B cell (primary cell): ENCODE measurements at regions not wholly inside any gene's neighbourhood (a gene's known extent, or its start where the extent isn't known, plus 50 kb on each side); places are given as distances from the start of the nearest gene placed in this dataset.

Experiments used
- ATAC-seq: fragments of 200-7000 bp; cut with Tn5 transposase; one replicate; pipeline ENCODE4 v1.10.0; 2021; ENCODE audit warnings: low read depth, mild to moderate bottlenecking, moderate number of reproducible peaks, moderate library complexity
- CTCF ChIA-PET: fragments of 350-600 bp; sonication (Branson Sonifier 250); formaldehyde crosslinking; loops from one replicate; lab custom pipeline; 2021; ENCODE audit warnings: antibody characterized with exemption, inconsistent platforms; lab: Charles Lee
- POLR2A ChIA-PET: fragments of 350-600 bp; sonication (Branson Sonifier 250); formaldehyde crosslinking; loops from one replicate; lab custom pipeline; 2021; ENCODE audit warnings: antibody characterized with exemption; lab: Charles Lee
- DNase-seq: peaks from one replicate; pipeline ENCODE4 v3.0.0; 2013
- H2AFZ ChIP-seq: 2 replicates; pipeline ENCODE4 v1.6.1; 2012; ENCODE audit warnings: mild to moderate bottlenecking, low read depth, low read length; ENCODE audit not compliant: insufficient read depth, poor library complexity, severe bottlenecking
- H3K27ac ChIP-seq, 2 donors: 1 replicate in 1 of 2; 2 replicates in 1 of 2; pipeline ENCODE4 v1.5.1; 2012 to 2013; ENCODE audit warnings: low read length in 2 of 2, mild to moderate bottlenecking in 2 of 2, moderate library complexity in 1 of 2
- H3K27me3 ChIP-seq, 4 experiments: fragments of 200-600 bp in 1 of 4; sonication (generic) in 1 of 4; replicated peaks in 1 of 4; 1 replicate in 2 of 4; 2 replicates in 2 of 4; pipeline versions ENCODE4 v1.6.1 to v1.7.0; 2013 to 2016; ENCODE audit warnings: low read length in 3 of 4, mild to moderate bottlenecking in 2 of 4, mixed read lengths in 1 of 4, moderate library complexity in 1 of 4; ENCODE audit not compliant: insufficient read depth in 4 of 4, control insufficient read depth in 3 of 4; ENCODE audit errors: control extremely low read depth in 1 of 4
- H3K36me3 ChIP-seq, 2 experiments: replicated peaks in 1 of 2; 1 replicate in 1 of 2; 2 replicates in 1 of 2; pipeline versions ENCODE4 v1.6.1 to v1.7.1; 2013; ENCODE audit warnings: low read length in 1 of 2; ENCODE audit not compliant: insufficient read depth in 2 of 2, control insufficient read depth in 1 of 2; ENCODE audit errors: control extremely low read depth in 1 of 2, extremely low read depth in 1 of 2
- H3K4me1 ChIP-seq, 2 donors: fragments of 200-600 bp in 1 of 2; sonication (generic) in 1 of 2; 1 replicate in 1 of 2; 2 replicates in 1 of 2; pipeline versions ENCODE4 v1.5.1 to v1.6.1; 2013 to 2017; ENCODE audit warnings: low read length in 2 of 2; ENCODE audit not compliant: control insufficient read depth in 2 of 2, insufficient read depth in 2 of 2
- H3K4me2 ChIP-seq: replicated peaks from 2 replicates; pipeline ENCODE3; 2012; ENCODE audit warnings: mild to moderate bottlenecking, low read depth, low read length; ENCODE audit not compliant: poor library complexity, severe bottlenecking
- H3K4me3 ChIP-seq, 5 experiments: fragments of 200-600 bp in 1 of 5; sonication (generic) in 1 of 5; 1 replicate in 3 of 5; 2 replicates in 2 of 5; pipeline versions ENCODE4 v1.5.1 to v1.7.0; 2011 to 2016; ENCODE audit warnings: low read length in 4 of 5, mild to moderate bottlenecking in 4 of 5, low read depth in 2 of 5, control low read depth in 1 of 5, moderate library complexity in 1 of 5; ENCODE audit not compliant: insufficient read depth in 1 of 5; ENCODE audit errors: control extremely low read depth in 1 of 5, extremely low read depth in 1 of 5
- H3K79me2 ChIP-seq: fragments of 200-600 bp; sonication (generic); one replicate; pipeline ENCODE4 v1.6.0; 2016; ENCODE audit warnings: low read length; ENCODE audit not compliant: control insufficient read depth, insufficient read depth
- H3K9ac ChIP-seq: fragments of 200-600 bp; sonication (generic); 2 replicates; pipeline ENCODE4 v1.6.1; 2017; ENCODE audit warnings: mild to moderate bottlenecking, low read length, moderate library complexity
- H3K9me3 ChIP-seq, 3 donors: one replicate each; pipeline versions ENCODE4 v1.6.1 to v1.7.1; 2013; ENCODE audit warnings: low read length in 2 of 3; ENCODE audit not compliant: control insufficient read depth in 2 of 3, insufficient read depth in 1 of 3; ENCODE audit errors: control extremely low read depth in 1 of 3
- H4K20me1 ChIP-seq: 2 replicates; pipeline ENCODE4 v1.6.0; 2012; ENCODE audit warnings: mild to moderate bottlenecking, low read length; ENCODE audit not compliant: insufficient read depth, control insufficient read depth, poor library complexity, severe bottlenecking
- H3K27ac Mint-ChIP-seq: one replicate; pipeline ENCODE4 v1.8.0; 2021; ENCODE audit warnings: mixed read lengths
- H3K27me3 Mint-ChIP-seq: one replicate; pipeline ENCODE4 v1.8.0; 2021; ENCODE audit warnings: mixed read lengths
- H3K4me1 Mint-ChIP-seq: one replicate; pipeline ENCODE4 v1.8.0; 2021; ENCODE audit warnings: mixed read lengths
- H3K4me3 Mint-ChIP-seq: one replicate; pipeline ENCODE4 v1.8.0; 2021; ENCODE audit warnings: mixed read lengths
- H3K9me3 Mint-ChIP-seq: one replicate; pipeline ENCODE4 v1.8.0; 2022; ENCODE audit warnings: mixed read lengths; ENCODE audit not compliant: insufficient read depth
- EZH2 ChIP-seq: IDR thresholded peaks from 2 replicates; pipeline ENCODE4 v1.6.1; 2012; ENCODE audit warnings: borderline replicate concordance, low read depth, mild to moderate bottlenecking, moderate library complexity, low read length; ENCODE audit not compliant: insufficient read depth, poor library complexity, severe bottlenecking
- WGBS: methylation state at CpG from one replicate; pipeline ENCODE4 v1.1.5; 2013; ENCODE audit warnings: missing lambda C conversion rate; ENCODE audit not compliant: insufficient coverage; 5-methylcytosine and 5-hydroxymethylcytosine counted together
- intact Hi-C: fragments of 100-400 bp; cut with micrococcal nuclease; formaldehyde crosslinking; loops from one replicate; pipeline ENCODE4 v1.10.0; 2022
- TF ChIP-seq, protein P1 (sequence below): fragments of 200-600 bp; IDR thresholded peaks from one replicate; pipeline ENCODE4 v1.8.0; 2022; ENCODE audit warnings: antibody characterized with exemption, mild to moderate bottlenecking

DNA sequence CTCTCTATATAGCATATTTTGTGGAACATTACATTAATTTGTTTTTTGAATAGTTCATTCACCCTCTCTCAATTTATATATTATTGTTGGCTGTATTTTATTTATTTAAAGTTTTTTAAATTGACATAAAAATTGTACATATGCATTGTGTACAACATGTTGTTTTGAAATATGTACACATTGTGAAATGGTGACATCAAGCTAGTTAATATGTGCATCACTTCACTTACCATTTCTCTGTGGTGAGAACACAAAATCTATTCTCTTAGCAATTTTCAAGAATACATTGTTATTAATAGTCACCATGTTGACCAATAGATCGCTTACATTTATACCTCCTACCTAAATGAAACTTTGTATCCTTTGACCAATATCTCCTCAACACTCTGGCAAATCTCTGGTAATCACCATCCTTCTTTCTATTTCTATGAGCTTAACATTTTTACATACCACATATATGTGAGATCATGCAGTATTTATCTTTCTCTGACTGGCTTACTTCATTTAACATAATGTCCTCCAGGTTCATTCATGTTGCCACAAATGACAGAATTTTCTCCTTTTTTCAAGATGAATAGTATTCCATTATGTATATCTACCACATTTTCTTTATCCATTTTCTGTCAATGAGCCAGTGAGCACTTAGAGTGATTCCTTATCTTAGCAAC, 180.9 kb upstream of the DEPDC1 start:
- Histone ChIP-seq H3K4me3 (no peak overlapping the region), H4K20me1 (no peaks in the 10 kb centered on the region), H3K9me3 (peaks cover 0 to 3% (median 1%) of the 10 kb centered on the region in 3 donors), H3K27ac (no peak overlapping the region), H3K79me2 (no peaks in the 10 kb centered on the region), H3K27me3 (no peaks in the 10 kb centered on the region), H3K9ac (no peak overlapping the region), H3K36me3 (no peaks in the 10 kb centered on the region), H3K4me2 (no peak overlapping the region), H2AFZ (no peak overlapping the region), H3K4me1 (no peaks in the 10 kb centered on the region)
- Mint-ChIP-seq H3K27ac (no peak overlapping the region), H3K27me3 (no peaks in the 10 kb centered on the region), H3K9me3 (peaks cover 5% of the 10 kb centered on the region), H3K4me1 (no peaks in the 10 kb centered on the region), H3K4me3 (no peak overlapping the region)
- CTCF ChIA-PET: no interaction called here
- no peak for DNase-seq
- POLR2A ChIA-PET: no interaction called here
- 86% methylated on average over 1 of the region's 1 CpG for WGBS
- no peak for ATAC-seq
- intact Hi-C loops: no loop called here
- no peak for TF ChIP-seq EZH2
- TF ChIP-seq, protein P1, sequence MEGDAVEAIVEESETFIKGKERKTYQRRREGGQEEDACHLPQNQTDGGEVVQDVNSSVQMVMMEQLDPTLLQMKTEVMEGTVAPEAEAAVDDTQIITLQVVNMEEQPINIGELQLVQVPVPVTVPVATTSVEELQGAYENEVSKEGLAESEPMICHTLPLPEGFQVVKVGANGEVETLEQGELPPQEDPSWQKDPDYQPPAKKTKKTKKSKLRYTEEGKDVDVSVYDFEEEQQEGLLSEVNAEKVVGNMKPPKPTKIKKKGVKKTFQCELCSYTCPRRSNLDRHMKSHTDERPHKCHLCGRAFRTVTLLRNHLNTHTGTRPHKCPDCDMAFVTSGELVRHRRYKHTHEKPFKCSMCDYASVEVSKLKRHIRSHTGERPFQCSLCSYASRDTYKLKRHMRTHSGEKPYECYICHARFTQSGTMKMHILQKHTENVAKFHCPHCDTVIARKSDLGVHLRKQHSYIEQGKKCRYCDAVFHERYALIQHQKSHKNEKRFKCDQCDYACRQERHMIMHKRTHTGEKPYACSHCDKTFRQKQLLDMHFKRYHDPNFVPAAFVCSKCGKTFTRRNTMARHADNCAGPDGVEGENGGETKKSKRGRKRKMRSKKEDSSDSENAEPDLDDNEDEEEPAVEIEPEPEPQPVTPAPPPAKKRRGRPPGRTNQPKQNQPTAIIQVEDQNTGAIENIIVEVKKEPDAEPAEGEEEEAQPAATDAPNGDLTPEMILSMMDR: no peak

DNA sequence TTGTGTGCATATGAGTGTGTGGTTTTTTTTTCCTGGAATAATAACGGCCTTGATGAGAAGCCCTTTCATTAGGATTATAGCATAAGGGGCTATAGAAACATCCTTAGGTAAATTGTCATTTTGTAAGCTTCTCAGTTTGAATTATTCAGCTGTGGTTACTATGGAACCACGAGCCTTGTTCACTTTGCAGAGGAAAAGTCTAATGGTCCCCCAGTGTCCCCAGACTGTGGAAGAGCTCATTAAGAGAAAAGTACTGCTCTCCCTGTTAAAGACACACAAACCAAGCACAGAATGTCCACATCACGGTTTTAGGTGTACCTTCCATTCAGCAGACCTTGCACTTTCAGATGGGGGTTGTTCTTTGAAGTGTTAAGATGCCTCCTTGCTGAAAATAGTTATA, 199.3 kb upstream of the DEPDC1 start:
- H4K20me1 ChIP-seq: no peaks in the 10 kb centered on the region
- no peak overlapping the region for H3K4me3 Mint-ChIP-seq
- intact Hi-C loops: no loop called here
- H3K4me1 ChIP-seq: no peaks in the 10 kb centered on the region
- ChIA-PET CTCF (no interaction called here), POLR2A (no interaction called here)
- H3K9me3 ChIP-seq: peaks cover 0 to 3% (median 0%) of the 10 kb centered on the region in 3 donors
- no peak overlapping the region for H3K27ac Mint-ChIP-seq
- H3K9me3 Mint-ChIP-seq: no peaks in the 10 kb centered on the region
- no peak overlapping the region for H3K4me2 ChIP-seq
- no peak for DNase-seq
- no peaks in the 10 kb centered on the region for H3K27me3 Mint-ChIP-seq
- no peak overlapping the region for H2AFZ ChIP-seq
- no peak overlapping the region for H3K27ac ChIP-seq
- no peaks in the 10 kb centered on the region for H3K36me3 ChIP-seq
- H3K4me3 ChIP-seq: no peak overlapping the region
- 50% methylated on average over 1 of the region's 3 CpGs for WGBS
- ATAC-seq: no peak
- H3K4me1 Mint-ChIP-seq: no peaks in the 10 kb centered on the region
- no peak overlapping the region for H3K9ac ChIP-seq
- no peak for TF ChIP-seq EZH2
- TF ChIP-seq, protein P1: no peak
- H3K79me2 ChIP-seq: no peaks in the 10 kb centered on the region
- H3K27me3 ChIP-seq: no peaks in the 10 kb centered on the region
